ENCODE measurements at regions not wholly inside any gene's neighbourhood (a gene's known extent, or its start where the extent isn't known, plus 50 kb on each side); places are given as distances from the start of the nearest gene placed in this dataset.
"Not testable (repeated sequence)": the region's sequence is repeated elsewhere in the genome, so short reads cannot be mapped to it uniquely, and the experiment has no call there.

GRCh38 chr9:108803428-108804065 is 52.2 kb downstream of the ACTL7B start:
- DNase-seq = no peak

- no peak for DNase-seq
Observed at GRCh38 chr9:108802967-108803366, 52.8 kb downstream of the ACTL7B start.

- DNase-seq = no peak
Observed at GRCh38 chr9:108801949-108802348, 53.8 kb downstream of the ACTL7B start.

GRCh38 chr9:108800632-108801099 is 55.1 kb downstream of the ACTL7B start:
- DNase-seq = no peak

- no peak for DNase-seq
Observed at GRCh38 chr9:108793573-108793972, 62.2 kb downstream of the ACTL7B start.

- DNase-seq = no peak
Observed at GRCh38 chr9:108789742-108790141, 66.0 kb downstream of the ACTL7B start.

GRCh38 chr9:108787690-108788048 is 68.1 kb downstream of the ACTL7B start:
- no peak for DNase-seq

GRCh38 chr9:108786901-108787689 is 68.7 kb downstream of the ACTL7B start:
- peak in 1 of 56 donors; percentile 21 for DNase-seq

GRCh38 chr9:108786322-108786721 is 69.5 kb downstream of the ACTL7B start:
- no peak for DNase-seq

GRCh38 chr9:108784998-108785397 is 70.8 kb downstream of the ACTL7B start:
- no peak for DNase-seq

GRCh38 chr9:108783731-108784495 is 71.9 kb downstream of the ACTL7B start:
- no peak for DNase-seq

- peak in 4 of 56 donors; percentile 2 to 18 (median 6) for DNase-seq
Observed at GRCh38 chr9:108783326-108783725, 72.5 kb downstream of the ACTL7B start.

GRCh38 chr9:108780942-108781734 is 74.6 kb downstream of the ACTL7B start:
- no peak for DNase-seq

GRCh38 chr9:108779551-108780325 is 76.0 kb downstream of the ACTL7B start:
- peak in 37 of 56 donors; percentile 7 to 64 (median 36) for DNase-seq

GRCh38 chr9:108776920-108777639 is 78.7 kb downstream of the ACTL7B start:
- DNase-seq = no peak

- no peak for DNase-seq
Observed at GRCh38 chr9:108775901-108776306, 79.9 kb downstream of the ACTL7B start.

GRCh38 chr9:108774088-108774487 is 81.7 kb downstream of the ACTL7B start:
- DNase-seq = not testable (repeated sequence)

GRCh38 chr9:108772301-108772894 is 83.4 kb downstream of the ACTL7B start:
- no peak for DNase-seq

GRCh38 chr9:108768744-108769143 is 87.0 kb downstream of the ACTL7B start:
- DNase-seq = no peak

All from amygdala (tissue), 56 donors.